RWPE1 (cell line): ENCODE measurements at regions not wholly inside any gene's neighbourhood (a gene's known extent, or its start where the extent isn't known, plus 50 kb on each side); places are given as distances from the start of the nearest gene placed in this dataset.

Experiments
- CTCF ChIA-PET: fragments of 350-600 bp; sonication (Branson Sonifier 250); formaldehyde crosslinking; extraction: SDS; loops from one replicate; lab custom pipeline; 2021; lab: Yijun Ruan, JAX
- POLR2A ChIA-PET: fragments of 400-600 bp; formaldehyde crosslinking; extraction: SDS; loops from one replicate; lab custom pipeline; 2020; ENCODE audit warnings: antibody characterized with exemption; ENCODE audit not compliant: low non-redundant PET; lab: Yijun Ruan, JAX
- DNase-seq: peaks from one replicate; pipeline ENCODE4 v3.0.0; 2012; ENCODE audit warnings: low spot score
- H3K27ac ChIP-seq: fragments of 450-650 bp; 2 replicates; pipeline ENCODE4 v1.5.1; 2017
- CTCF ChIP-seq: fragments of 450-650 bp; conservative IDR thresholded peaks from 2 replicates; pipeline ENCODE4 v1.5.1; 2017; ENCODE audit warnings: low read depth, mild to moderate bottlenecking

GRCh38 chr14:86826661-86827060 is 1166.3 kb downstream of the GALC start:
- TF ChIP-seq CTCF = no peak
- no peak overlapping the region for H3K27ac ChIP-seq
- DNase-seq = no peak
- ChIA-PET CTCF (no interaction called here), POLR2A (no interaction called here)

- POLR2A ChIA-PET = no interaction called here
- DNase-seq = no peak
- TF ChIP-seq CTCF = no peak
- no peak overlapping the region for H3K27ac ChIP-seq
- CTCF ChIA-PET = no interaction called here
Measured at GRCh38 chr14:86824167-86824566, 1168.8 kb downstream of the GALC start.

GRCh38 chr14:86823581-86823980 is 1169.4 kb downstream of the GALC start:
- CTCF ChIA-PET = no interaction called here
- TF ChIP-seq CTCF = no peak
- POLR2A ChIA-PET = no interaction called here
- DNase-seq = no peak
- no peak overlapping the region for H3K27ac ChIP-seq

- no peak overlapping the region for H3K27ac ChIP-seq
- no peak for TF ChIP-seq CTCF
- POLR2A ChIA-PET = no interaction called here
- CTCF ChIA-PET = no interaction called here
- no peak for DNase-seq
Measured at GRCh38 chr14:86815341-86815740, 1177.6 kb downstream of the GALC start.

GRCh38 chr14:86802726-86803125 is 1190.3 kb downstream of the GALC start:
- no peak for DNase-seq
- POLR2A ChIA-PET = no interaction called here
- CTCF ChIA-PET = no interaction called here
- no peak for TF ChIP-seq CTCF
- H3K27ac ChIP-seq = no peak overlapping the region

GRCh38 chr14:86799244-86799647 is 1193.7 kb downstream of the GALC start:
- ChIA-PET POLR2A (no interaction called here), CTCF (interaction anchor here (0.7 kb wide), 1 partner anchor 1982 kb away, joined by 3 read pairs; no protein-coding TSS in a partner anchor)
- no peak for TF ChIP-seq CTCF
- H3K27ac ChIP-seq = no peak overlapping the region
- DNase-seq = peak; percentile 78

- no peak for DNase-seq
- ChIA-PET CTCF (interaction anchor here (0.6 kb wide), 1 partner anchor 281 kb away, joined by 3 read pairs; no protein-coding TSS in a partner anchor), POLR2A (no interaction called here)
- no peak for TF ChIP-seq CTCF
- no peak overlapping the region for H3K27ac ChIP-seq
Measured at GRCh38 chr14:86798330-86798729, 1194.7 kb downstream of the GALC start.
